Neuronal stem cell (in vitro differentiated cells): ENCODE measurements at regions not wholly inside any gene's neighbourhood (a gene's known extent, or its start where the extent isn't known, plus 50 kb on each side); places are given as distances from the start of the nearest gene placed in this dataset.
"Not testable (repeated sequence)": the region's sequence is repeated elsewhere in the genome, so short reads cannot be mapped to it uniquely, and the experiment has no call there.

Experiments
- DNase-seq: peaks from one replicate; pipeline ENCODE4 v3.0.0-alpha.2; 2013; ENCODE audit warnings: low spot score
- H2AFZ ChIP-seq: one replicate; pipeline ENCODE4 v1.6.1; 2013; ENCODE audit warnings: mild to moderate bottlenecking, low read length, inconsistent platforms
- H2AK5ac ChIP-seq: 2 replicates; pipeline ENCODE4 v1.6.1; 2013; ENCODE audit warnings: low read depth, mild to moderate bottlenecking, inconsistent platforms, low read length, moderate library complexity, mixed read lengths
- H2BK120ac ChIP-seq: 2 replicates; pipeline ENCODE4 v1.6.1; 2013; ENCODE audit warnings: low read depth, mild to moderate bottlenecking, inconsistent platforms, low read length, moderate library complexity, mixed read lengths
- H2BK12ac ChIP-seq: one replicate; pipeline ENCODE4 v1.6.1; 2013; ENCODE audit warnings: low read length, inconsistent platforms
- H2BK15ac ChIP-seq: 2 replicates; pipeline ENCODE4 v1.6.1; 2013; ENCODE audit warnings: mild to moderate bottlenecking, low read length, inconsistent platforms, mixed read lengths
- H2BK5ac ChIP-seq: one replicate; pipeline ENCODE4 v1.6.1; 2013; ENCODE audit warnings: inconsistent platforms, mild to moderate bottlenecking, low read length, moderate library complexity
- H3K14ac ChIP-seq: one replicate; pipeline ENCODE4 v1.6.1; 2013; ENCODE audit warnings: low read length, inconsistent platforms
- H3K18ac ChIP-seq: 2 replicates; pipeline ENCODE4 v1.6.1; 2013; ENCODE audit warnings: low read length, inconsistent platforms
- H3K23ac ChIP-seq: 2 replicates; pipeline ENCODE4 v1.6.1; 2013; ENCODE audit warnings: low read depth, mild to moderate bottlenecking, mixed read lengths, low read length, inconsistent platforms; ENCODE audit not compliant: poor library complexity
- H3K27ac ChIP-seq: replicated peaks from 3 replicates; pipeline ENCODE4 v1.5.1; 2013; ENCODE audit warnings: low read length, inconsistent platforms
- H3K27me3 ChIP-seq, 3 experiments: 2 replicates each; pipeline ENCODE4 v1.6.1; 2013; ENCODE audit warnings: low read length in 3 of 3, mild to moderate bottlenecking in 2 of 3, inconsistent platforms in 1 of 3, low read depth in 1 of 3, mixed read lengths in 1 of 3, moderate library complexity in 1 of 3; ENCODE audit not compliant: control insufficient read depth in 3 of 3, insufficient read depth in 3 of 3
- H3K36me3 ChIP-seq, 2 donors: replicated peaks in 1 of 2; 2 replicates each; pipeline ENCODE4 v1.6.1; 2013; ENCODE audit warnings: low read length in 2 of 2; ENCODE audit not compliant: control insufficient read depth in 2 of 2, insufficient read depth in 2 of 2
- H3K4ac ChIP-seq: 2 replicates; pipeline ENCODE4 v1.6.1; 2013; ENCODE audit warnings: inconsistent platforms, mild to moderate bottlenecking, low read length, moderate library complexity
- H3K4me1 ChIP-seq, 2 donors: 1 replicate in 1 of 2; 2 replicates in 1 of 2; pipeline ENCODE4 v1.6.1; 2013; ENCODE audit warnings: low read length in 2 of 2, low read depth in 1 of 2; ENCODE audit not compliant: control insufficient read depth in 2 of 2, insufficient read depth in 1 of 2
- H3K4me2 ChIP-seq: one replicate; pipeline ENCODE4 v1.6.1; 2013; ENCODE audit warnings: mild to moderate bottlenecking, low read length, inconsistent platforms; ENCODE audit not compliant: insufficient read depth, poor library complexity, severe bottlenecking
- H3K4me3 ChIP-seq, 2 donors: 2 replicates each; pipeline ENCODE4 v1.5.1; 2013; ENCODE audit warnings: low read length in 2 of 2, mild to moderate bottlenecking in 2 of 2, inconsistent platforms in 1 of 2, moderate library complexity in 1 of 2
- H3K79me1 ChIP-seq: one replicate; pipeline ENCODE4 v1.6.1; 2013; ENCODE audit warnings: low read depth, mild to moderate bottlenecking, inconsistent platforms, low read length, moderate library complexity
- H3K9ac ChIP-seq: one replicate; pipeline ENCODE4 v1.6.1; 2013; ENCODE audit warnings: mild to moderate bottlenecking, low read depth, low read length, inconsistent platforms; ENCODE audit not compliant: poor library complexity
- H3K9me3 ChIP-seq, 2 donors: replicated peaks in 1 of 2; 2 replicates each; pipeline versions ENCODE3 to v1.6.1; 2013; ENCODE audit warnings: low read length in 2 of 2, mild to moderate bottlenecking in 2 of 2, inconsistent platforms in 1 of 2, low read depth in 1 of 2, mixed read lengths in 1 of 2, moderate library complexity in 1 of 2; ENCODE audit not compliant: control insufficient read depth in 2 of 2, insufficient read depth in 1 of 2
- H4K8ac ChIP-seq: one replicate; pipeline ENCODE4 v1.6.1; 2013; ENCODE audit warnings: low read depth, mild to moderate bottlenecking, inconsistent platforms, low read length, moderate library complexity
- H4K91ac ChIP-seq: one replicate; pipeline ENCODE4 v1.6.1; 2013; ENCODE audit warnings: low read length, low read depth, mild to moderate bottlenecking, inconsistent platforms; ENCODE audit not compliant: poor library complexity
- WGBS, 2 donors: extraction: QIAGEN DNeasy Blood & Tissue Kit; methylation state at CpG; one replicate each; pipeline ENCODE4 v1.1.7; 2013; ENCODE audit warnings: missing lambda C conversion rate in 2 of 2, mixed read lengths in 1 of 2; ENCODE audit not compliant: insufficient read length in 2 of 2, insufficient replicate concordance in 1 of 2; ENCODE audit errors: extremely low coverage in 2 of 2; 5-methylcytosine and 5-hydroxymethylcytosine counted together

GRCh38 chr10:38228394-38228793, 134.3 kb downstream of the ZNF37A start:
- Histone ChIP-seq H4K91ac (no peak overlapping the region), H2BK15ac (no peak overlapping the region), H3K4ac (no peak overlapping the region), H3K27ac (no peak overlapping the region), H4K8ac (no peak overlapping the region), H3K27me3 (no peaks in the 10 kb centered on the region), H2AK5ac (no peak overlapping the region), H3K14ac (no peak overlapping the region), H3K9me3 (peaks cover 0 to 5% of the 10 kb centered on the region in 2 donors), H3K18ac (no peak overlapping the region), H3K23ac (no peak overlapping the region), H2BK12ac (no peak overlapping the region), H3K9ac (no peak overlapping the region), H3K4me3 (no peak overlapping the region), H3K4me2 (no peak overlapping the region), H3K36me3 (no peaks in the 10 kb centered on the region), H2BK120ac (no peak overlapping the region), H2AFZ (no peak overlapping the region), H3K4me1 (no peaks in the 10 kb centered on the region), H3K79me1 (no peaks in the 10 kb centered on the region), H2BK5ac (no peak overlapping the region)
- no peak for DNase-seq
- no CpG with 5 or more reads among the region's 2 CpGs for WGBS, 2 donors

GRCh38 chr10:38238479-38238878, 144.3 kb downstream of the ZNF37A start:
- not testable (repeated sequence) for H2AK5ac ChIP-seq, DNase-seq, H3K79me1 ChIP-seq, H3K36me3 ChIP-seq, H2BK5ac ChIP-seq, H3K4me2 ChIP-seq, H3K27me3 ChIP-seq, H2BK12ac ChIP-seq, H3K4me1 ChIP-seq, H3K14ac ChIP-seq, H4K91ac ChIP-seq, H2BK120ac ChIP-seq, H3K9me3 ChIP-seq, H3K23ac ChIP-seq, H4K8ac ChIP-seq, H3K4ac ChIP-seq, H3K27ac ChIP-seq, H2AFZ ChIP-seq, H2BK15ac ChIP-seq, H3K4me3 ChIP-seq, H3K18ac ChIP-seq, H3K9ac ChIP-seq
- no CpG with 5 or more reads among the region's 2 CpGs for WGBS, 2 donors

GRCh38 chr10:38242061-38242649, 148.0 kb downstream of the ZNF37A start:
- H2AK5ac ChIP-seq, H4K91ac ChIP-seq, H2AFZ ChIP-seq, H4K8ac ChIP-seq, H3K9ac ChIP-seq, H2BK120ac ChIP-seq, H3K4me2 ChIP-seq, H2BK5ac ChIP-seq, DNase-seq, H3K79me1 ChIP-seq, H2BK12ac ChIP-seq, H3K14ac ChIP-seq, H3K4me3 ChIP-seq, H3K27me3 ChIP-seq, H3K23ac ChIP-seq, H2BK15ac ChIP-seq, H3K4me1 ChIP-seq, H3K18ac ChIP-seq, H3K9me3 ChIP-seq, H3K4ac ChIP-seq, H3K27ac ChIP-seq, H3K36me3 ChIP-seq: not testable (repeated sequence)
- WGBS, 2 donors = no CpG with 5 or more reads among the region's 2 CpGs

GRCh38 chr10:38248113-38248512, 154.0 kb downstream of the ZNF37A start:
- H3K36me3 ChIP-seq, H3K9ac ChIP-seq, H4K8ac ChIP-seq, H2BK120ac ChIP-seq, H3K4me3 ChIP-seq, H4K91ac ChIP-seq, H2BK5ac ChIP-seq, H3K18ac ChIP-seq, H2AFZ ChIP-seq, H3K9me3 ChIP-seq, H3K27ac ChIP-seq, H3K14ac ChIP-seq, H3K23ac ChIP-seq, H3K4ac ChIP-seq, DNase-seq, H2AK5ac ChIP-seq, H3K4me1 ChIP-seq, H2BK15ac ChIP-seq, H3K4me2 ChIP-seq, H3K27me3 ChIP-seq, H3K79me1 ChIP-seq, H2BK12ac ChIP-seq: not testable (repeated sequence)
- no CpG with 5 or more reads among the region's 1 CpG for WGBS, 2 donors
